GM12875 (cell line): ENCODE measurements at regions not wholly inside any gene's neighbourhood (a gene's known extent, or its start where the extent isn't known, plus 50 kb on each side); places are given as distances from the start of the nearest gene placed in this dataset.

Source experiments
- H3K4me3 ChIP-seq: one replicate; pipeline ENCODE4 v1.5.1; 2011; ENCODE audit warnings: low read depth, low read length, control low read depth
- TF ChIP-seq, protein P1 (sequence below): IDR thresholded peaks from 2 replicates; pipeline ENCODE4 v1.5.1; 2011; ENCODE audit warnings: low read depth, mild to moderate bottlenecking, control low read depth, inconsistent platforms, low read length, moderate library complexity, borderline replicate concordance; ENCODE audit not compliant: insufficient read depth

DNA sequence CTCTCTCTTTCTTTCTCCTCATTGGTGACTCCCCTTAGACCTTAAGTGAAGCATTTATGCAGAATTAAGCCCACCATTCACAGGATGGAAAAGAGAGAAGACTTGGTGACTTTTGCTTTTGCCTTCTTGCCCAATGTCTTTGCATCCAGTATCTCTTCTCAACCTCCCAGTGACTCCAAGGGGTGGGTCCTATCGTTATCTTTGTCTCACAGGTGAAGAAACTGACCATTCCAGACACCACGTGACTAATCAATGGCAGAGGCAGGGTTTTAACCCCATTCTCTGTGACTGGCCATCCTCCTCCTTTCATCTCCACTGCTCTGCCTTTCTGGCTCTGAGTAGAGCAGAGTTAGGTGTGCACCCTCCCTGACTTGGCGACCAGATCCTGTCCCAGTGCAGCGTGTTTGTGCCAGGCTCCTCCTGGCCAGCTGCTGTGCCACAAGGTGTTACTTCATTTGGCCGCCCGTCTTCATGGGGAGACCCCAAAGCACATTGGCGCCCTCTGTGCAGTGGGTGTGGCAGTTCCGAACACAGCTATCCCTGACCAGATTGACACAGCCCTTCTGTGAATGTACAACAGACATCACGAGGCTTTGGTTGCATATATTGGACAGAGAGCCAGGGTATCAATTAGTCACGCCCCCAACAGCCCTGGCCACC, 501.3 kb downstream of the CD83 start:
- H3K4me3 ChIP-seq, result no peak overlapping the region
- TF ChIP-seq, protein P1, sequence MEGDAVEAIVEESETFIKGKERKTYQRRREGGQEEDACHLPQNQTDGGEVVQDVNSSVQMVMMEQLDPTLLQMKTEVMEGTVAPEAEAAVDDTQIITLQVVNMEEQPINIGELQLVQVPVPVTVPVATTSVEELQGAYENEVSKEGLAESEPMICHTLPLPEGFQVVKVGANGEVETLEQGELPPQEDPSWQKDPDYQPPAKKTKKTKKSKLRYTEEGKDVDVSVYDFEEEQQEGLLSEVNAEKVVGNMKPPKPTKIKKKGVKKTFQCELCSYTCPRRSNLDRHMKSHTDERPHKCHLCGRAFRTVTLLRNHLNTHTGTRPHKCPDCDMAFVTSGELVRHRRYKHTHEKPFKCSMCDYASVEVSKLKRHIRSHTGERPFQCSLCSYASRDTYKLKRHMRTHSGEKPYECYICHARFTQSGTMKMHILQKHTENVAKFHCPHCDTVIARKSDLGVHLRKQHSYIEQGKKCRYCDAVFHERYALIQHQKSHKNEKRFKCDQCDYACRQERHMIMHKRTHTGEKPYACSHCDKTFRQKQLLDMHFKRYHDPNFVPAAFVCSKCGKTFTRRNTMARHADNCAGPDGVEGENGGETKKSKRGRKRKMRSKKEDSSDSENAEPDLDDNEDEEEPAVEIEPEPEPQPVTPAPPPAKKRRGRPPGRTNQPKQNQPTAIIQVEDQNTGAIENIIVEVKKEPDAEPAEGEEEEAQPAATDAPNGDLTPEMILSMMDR, result no peak

- H3K4me3 ChIP-seq, result no peak overlapping the region
- TF ChIP-seq, protein P1, result no peak
Measured at GRCh38 chr6:14619419-14619781, 501.8 kb downstream of the CD83 start.

DNA sequence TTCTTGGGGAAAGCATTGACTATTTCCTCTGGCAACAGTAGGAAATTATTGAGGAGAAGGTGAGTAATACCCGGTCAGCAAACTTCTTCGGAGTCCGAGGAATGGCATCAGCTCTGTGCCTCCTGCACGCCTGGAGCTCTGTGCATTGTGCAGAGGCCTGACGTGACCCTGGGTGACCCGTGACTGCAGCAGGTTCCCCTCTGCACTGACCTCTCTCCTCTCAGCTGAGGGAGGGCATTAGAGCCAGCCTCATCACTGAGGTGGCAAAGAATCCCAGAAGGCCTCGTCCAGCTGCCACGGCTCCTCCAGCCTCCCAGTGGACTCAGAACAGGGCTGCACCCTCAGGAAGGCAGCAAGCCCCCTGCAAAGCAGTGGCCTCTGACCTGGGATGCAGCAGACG, 502.9 kb downstream of the CD83 start:
- TF ChIP-seq, protein P1, result no peak

DNA sequence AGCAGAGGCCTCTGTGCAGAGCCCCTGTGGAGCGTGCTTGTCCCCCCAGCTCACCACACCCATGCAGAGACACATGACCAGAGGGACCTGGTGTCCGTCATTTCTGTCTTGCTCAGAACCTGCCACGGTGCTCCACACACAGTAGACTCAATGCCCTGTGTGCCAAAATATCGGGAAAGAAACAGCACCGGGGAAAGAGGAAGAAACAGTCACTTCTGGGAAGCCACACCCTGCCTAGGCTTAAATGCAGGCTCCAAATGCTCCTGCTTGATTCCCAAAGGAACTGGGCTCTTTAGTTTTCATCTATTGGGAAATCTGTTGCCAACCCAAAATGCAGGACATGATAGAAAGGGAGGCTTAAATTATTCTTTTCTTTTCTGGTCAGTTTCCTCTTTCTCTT, 503.9 kb downstream of the CD83 start:
- no peak overlapping the region for H3K4me3 ChIP-seq
- TF ChIP-seq, protein P1, result no peak

More for the DNA sequence above, 502.9 kb downstream of the CD83 start:
- H3K4me3 ChIP-seq, result no peak overlapping the region

- H3K4me3 ChIP-seq, result no peak overlapping the region
- TF ChIP-seq, protein P1, result no peak
Measured at GRCh38 chr6:14622085-14622484, 504.5 kb downstream of the CD83 start.

DNA sequence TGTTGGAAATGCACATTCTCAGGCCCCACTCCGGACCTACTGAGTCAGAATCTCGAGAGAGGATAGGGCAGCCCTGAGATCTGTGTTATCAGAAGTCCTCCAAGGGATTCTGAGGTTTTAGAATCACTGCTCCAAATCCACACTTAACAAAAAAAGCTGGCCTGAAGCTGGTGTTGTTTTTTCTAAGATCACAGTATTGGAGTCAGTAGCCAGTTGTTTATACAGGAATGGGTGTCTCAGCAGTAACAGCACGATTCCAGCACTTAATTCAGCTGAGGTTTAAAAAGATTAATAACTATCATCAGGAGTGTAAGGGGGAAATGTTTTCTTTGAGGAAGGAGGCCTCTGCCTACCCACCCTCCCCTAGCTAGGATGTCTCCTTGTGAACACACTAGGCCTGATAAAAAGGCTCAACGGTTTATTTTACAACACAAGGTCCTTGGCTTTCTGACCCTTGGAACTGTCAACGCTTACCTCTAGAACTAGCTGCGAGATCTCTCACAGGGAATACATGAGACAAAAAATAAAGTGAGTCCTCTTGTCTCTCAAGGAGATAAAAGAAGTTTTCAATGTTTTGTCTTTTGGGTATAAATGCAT, 505.4 kb downstream of the CD83 start:
- TF ChIP-seq, protein P1, result no peak
- H3K4me3 ChIP-seq, result no peak overlapping the region
